Activated T-helper 9 cell treated with anti-CD3 and anti-CD28 coated beads, Interleukin-2, amount 50 U/mL, for 16 hours (primary cell): ENCODE measurements at regions not wholly inside any gene's neighbourhood (a gene's known extent, or its start where the extent isn't known, plus 50 kb on each side); places are given as distances from the start of the nearest gene placed in this dataset.

ENCODE experiments used
- DNase-seq: peaks from one replicate; pipeline ENCODE4 v3.0.0-alpha.2; 2020; ENCODE audit warnings: low read depth

- no peak for DNase-seq
Observed at GRCh38 chr4:145346081-145346480, 135.6 kb upstream of the SMAD1 start.

GRCh38 chr4:145345401-145345800 lies 136.3 kb upstream of the SMAD1 start:
- no peak for DNase-seq

DNA sequence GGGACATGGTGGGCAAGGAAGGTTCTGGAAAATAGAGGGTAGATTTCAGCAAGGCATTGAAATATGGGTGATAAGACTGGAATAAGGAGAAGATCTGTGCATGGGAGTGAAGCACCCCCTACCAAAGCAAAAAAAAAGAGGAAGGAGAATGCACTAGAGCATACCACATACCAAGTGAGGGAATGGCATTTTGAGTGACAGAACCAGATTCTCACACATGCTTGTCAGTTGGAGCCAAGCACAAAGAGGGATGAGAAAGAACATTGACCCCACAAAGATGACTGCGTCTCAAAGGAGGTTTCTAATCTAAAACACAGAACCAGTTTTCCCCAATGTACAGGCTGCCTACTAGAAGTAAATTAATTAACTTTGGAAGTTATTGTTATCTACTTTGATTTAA lies 140.3 kb upstream of the SMAD1 start:
- DNase-seq, result no peak

DNA sequence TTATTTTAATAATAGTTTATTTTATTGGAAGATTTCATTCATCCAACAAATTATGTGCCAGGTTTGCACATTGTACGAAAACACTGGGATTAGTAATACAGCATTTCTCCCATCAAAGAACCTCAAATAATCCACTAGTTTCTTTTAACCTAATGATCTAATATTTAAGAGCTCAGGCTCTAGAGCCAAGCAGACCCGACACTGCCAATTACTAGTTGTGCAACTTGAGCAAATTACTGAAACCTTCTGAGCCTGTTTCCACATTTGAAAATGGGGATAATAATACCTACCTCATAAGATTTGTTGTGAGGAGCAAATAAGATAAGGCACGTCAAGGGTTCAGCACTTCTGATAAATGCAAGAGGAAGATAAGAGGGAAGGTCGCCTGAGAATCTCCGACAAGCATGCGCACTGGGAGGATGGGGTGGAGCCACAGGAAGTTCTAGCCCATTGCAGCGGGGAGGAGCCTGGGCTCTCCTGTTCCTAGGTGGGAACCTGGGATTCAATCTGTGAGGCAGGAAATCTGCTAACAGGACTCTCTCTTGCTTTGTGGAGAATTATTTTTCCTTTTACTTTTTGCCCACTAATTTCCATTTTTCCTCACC lies 141.5 kb upstream of the SMAD1 start:
- no peak for DNase-seq

DNA sequence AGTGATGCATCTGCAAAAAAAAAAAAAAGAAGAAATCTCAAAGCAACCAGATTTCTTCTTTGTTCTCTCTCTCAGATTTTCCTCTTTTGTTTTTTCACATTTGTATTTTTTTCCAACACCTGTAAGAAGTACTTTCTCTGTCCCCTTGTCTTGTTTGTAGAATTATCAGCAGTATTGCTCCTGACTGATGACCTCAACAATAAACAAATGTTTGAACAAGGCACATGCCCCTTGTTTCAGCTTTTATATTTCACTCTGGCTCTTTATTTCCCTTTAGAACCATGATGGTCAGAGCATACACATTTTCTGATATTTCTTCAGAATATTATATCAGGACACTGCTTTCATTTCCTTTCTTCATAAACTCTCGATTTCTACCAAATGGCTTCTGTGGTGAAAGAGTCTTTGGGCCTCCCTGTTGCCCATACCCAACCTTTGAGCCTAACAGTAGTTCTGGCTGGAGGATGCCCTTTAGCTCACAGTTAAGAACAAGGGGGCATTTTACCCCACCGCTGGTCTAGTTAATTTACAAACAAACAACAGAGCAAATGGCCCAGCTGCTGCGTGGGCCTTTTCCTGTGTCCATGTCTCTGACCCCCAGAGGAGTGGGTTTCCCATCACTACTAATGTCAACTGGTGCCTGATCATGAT lies 142.5 kb upstream of the SMAD1 start:
- no peak for DNase-seq

DNA sequence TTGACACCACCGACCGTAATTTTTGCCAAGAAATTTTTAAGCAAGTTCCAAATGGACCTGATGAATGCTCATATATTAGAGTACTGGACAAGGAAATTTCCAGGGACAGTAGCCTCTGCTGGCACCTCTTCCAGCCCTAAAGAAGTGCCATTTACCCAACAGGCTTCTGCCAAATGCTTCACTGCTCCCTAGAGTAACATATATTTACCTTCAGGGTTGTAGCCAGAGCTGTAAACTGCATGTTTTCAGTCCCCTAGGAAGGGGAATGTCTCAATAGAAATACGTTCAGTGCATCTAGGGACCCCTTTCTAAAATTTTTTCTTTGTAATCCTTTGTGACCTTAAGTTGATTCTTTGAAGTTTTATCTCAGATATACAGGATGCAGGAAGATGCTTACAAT lies 143.1 kb upstream of the SMAD1 start:
- DNase-seq, result no peak

GRCh38 chr4:145337391-145337790 lies 144.3 kb upstream of the SMAD1 start:
- no peak for DNase-seq

DNA sequence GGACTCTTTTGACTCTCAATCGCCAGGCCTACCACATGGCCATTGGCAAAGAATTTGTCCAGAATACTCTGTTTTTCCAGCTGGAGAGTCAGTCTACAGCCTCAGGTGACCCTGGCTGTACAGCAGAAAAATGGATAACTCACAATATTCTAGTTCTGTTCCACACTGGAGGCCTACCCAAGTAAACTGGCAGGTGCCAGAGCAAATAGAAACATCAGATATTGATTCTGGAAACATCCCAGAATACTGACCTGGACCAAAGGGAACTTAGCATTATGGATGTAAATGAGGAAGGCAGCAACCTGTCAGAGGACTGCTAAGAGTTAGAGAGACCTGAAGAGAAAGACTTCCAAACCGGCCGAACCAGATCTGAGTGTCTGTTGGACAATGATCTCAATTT lies 147.9 kb upstream of the SMAD1 start:
- DNase-seq, result no peak

DNA sequence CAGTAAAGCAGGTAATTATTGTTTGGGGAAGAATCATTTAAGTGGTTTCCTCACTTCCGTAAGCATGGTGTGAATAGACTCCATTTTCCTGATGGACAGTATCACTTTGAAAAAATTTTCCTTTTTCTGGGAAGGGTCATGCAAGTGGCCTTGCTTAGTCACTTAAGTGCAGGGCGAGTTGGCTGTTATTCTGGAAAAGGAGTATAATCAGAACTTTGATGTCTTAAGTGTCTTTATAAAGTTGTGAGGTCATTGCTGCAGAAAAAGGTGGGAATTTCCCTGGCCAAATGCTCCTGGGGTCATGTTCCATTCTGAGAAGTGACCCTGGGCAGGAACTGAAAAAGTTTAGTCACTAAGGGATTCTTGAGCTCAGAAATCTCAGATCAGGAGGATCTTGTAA lies 146.1 kb upstream of the OTUD4 start:
- no peak for DNase-seq

GRCh38 chr4:145324161-145324560 lies 143.8 kb upstream of the OTUD4 start:
- DNase-seq, result no peak

DNA sequence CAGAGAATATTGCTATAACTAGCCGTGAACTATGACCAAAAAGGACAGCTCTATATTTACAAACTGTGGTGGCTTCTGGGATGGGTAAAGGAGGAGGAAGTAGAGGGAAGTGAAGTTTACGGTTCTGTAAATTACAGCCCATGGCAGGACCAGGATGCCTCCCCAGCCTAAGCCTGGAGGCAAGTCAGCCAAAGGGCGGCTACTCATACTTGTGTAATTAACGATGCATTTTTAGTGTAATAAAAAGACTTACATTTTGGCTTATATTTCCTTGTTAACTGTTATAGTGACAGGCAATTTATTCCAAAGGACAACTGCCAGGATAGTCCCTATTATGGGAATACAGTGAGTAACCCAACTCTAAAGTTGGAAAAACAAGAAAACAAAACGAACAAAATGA lies 139.9 kb upstream of the OTUD4 start:
- no peak for DNase-seq

- no peak for DNase-seq
Observed at GRCh38 chr4:145319751-145320150, 139.4 kb upstream of the OTUD4 start.

DNA sequence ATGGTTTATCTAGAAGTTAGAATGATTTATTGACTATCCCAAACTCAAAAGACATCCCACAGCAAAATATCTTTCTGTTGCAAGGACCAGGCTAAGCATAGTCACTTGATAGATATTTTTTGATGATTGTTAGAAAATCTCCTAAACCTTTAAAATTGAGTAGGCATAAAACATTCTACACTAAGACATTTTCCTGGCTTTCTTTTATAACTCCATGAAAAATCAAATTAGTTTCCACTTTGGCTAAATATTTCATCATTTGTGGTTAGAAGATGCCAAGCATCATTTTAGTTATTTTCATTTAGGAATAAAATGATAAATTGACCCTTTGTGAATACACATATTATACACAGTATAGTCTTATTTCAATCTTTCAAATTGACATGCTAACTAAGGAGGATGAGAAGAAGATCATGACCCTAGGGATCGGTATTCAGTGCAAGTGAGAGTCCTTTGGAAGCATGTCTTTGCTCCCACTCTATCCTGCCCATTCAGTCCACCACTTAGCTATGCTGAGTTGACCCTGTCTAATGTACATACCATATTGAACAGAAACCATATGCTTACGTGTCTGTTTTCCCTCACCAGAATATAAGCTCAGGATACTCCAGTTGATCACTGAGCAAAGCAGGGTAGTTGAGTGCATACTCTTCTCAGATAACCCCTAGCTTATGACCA lies 136.6 kb upstream of the OTUD4 start:
- DNase-seq, result no peak

DNA sequence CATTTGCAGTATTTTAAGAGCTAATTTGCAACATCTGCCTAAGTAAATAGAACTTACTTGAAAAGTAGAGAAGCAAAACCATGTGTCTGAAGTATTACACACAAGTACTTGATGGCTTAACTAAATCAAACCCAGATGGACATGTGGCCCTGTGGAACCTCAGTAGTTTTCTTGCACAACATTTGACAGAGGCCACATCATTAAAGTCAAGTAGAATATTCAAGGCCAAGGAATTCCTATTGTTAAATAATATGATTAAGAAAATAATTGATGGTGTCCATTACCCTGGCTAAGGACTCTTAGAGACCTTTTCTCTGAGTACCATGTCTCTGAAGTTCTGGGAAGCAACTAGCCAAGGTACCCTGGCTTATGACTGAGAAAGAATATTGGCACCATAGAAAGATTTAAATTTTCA lies 135.4 kb upstream of the OTUD4 start:
- DNase-seq, result no peak

GRCh38 chr4:145308598-145308997 lies 128.2 kb upstream of the OTUD4 start:
- DNase-seq, result no peak

DNA sequence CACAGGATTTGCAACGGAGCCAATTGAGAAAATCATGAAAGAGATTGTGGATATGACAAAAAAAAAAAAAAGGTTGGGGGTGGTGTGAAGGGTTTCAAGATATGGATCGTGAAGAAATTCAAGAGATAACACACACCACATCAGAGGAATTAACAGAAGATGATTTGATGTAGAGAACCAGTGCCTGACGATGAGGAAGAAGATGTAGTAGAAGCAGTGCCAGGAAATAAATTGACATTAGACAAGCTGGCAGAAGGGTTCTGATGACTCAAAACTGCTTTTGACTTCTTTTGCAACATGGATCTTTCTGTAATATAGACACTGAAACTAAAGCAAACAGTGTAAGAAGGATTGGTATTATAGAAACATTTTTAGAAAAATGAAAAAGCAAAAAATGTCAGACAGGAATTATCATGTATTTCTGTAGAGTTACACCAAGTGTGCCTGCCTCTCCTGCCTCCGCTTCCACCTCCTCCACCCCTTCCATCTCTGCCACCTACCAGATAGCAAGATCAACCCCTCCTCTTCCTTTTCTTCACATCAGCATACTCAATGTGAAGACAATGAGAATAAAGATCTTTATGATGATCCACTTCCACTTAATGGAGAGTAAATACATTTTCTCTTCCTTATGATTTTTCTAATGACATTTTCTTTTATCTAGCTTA lies 127.5 kb upstream of the OTUD4 start:
- no peak for DNase-seq

GRCh38 chr4:145307120-145307519 lies 126.7 kb upstream of the OTUD4 start:
- DNase-seq, result no peak

DNA sequence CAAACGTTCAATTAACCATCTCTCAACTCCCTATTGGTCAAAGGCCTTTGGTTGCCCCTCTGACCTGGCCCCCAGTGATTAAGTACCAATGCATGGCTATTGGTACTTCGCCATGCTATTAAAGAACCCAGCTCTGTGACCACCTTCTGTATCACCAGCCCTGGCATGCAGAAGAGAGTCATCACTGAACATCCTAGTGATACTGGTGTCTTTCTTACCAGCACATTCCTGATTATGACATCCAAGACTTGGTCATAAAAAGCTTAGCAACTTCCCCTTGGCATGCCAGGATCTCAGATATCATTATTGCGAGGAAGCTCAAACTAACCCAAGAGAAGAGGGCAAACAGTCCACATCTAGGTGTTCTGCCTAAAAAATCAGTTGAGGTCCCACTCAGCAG lies 122.3 kb upstream of the OTUD4 start:
- no peak for DNase-seq

DNA sequence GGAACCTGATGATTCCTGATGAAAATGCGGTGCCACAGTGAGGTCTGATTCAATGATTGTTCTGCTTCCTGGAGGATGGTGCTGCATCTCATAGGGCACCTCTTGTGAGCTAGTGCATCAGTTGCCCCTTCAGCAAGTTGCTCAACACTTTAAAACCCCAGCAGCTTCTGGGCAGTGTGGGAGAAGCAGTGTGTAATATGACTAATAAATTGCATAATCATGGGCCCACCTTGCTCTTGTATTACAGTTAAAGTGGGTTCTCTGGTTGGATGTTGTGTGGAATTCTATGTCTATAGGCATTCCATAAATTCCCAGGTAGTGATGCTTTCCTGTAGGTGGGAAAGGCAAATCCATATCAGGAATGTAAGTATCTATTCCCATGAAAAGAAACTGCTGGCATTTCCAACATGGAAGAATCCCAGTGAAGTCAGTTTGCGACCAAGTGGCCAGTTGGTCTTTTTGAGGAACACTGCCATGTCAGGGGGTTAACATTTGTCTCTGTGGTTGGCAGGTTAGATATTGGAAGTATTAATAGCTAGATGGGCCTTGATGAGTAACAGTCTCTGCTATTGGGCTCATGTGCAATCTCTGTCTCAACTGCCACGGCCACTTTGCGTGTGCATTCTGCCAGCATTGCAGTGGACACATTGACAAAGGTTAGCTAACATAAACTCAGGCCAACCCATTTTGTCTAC lies 121.1 kb upstream of the OTUD4 start:
- DNase-seq, result no peak

DNA sequence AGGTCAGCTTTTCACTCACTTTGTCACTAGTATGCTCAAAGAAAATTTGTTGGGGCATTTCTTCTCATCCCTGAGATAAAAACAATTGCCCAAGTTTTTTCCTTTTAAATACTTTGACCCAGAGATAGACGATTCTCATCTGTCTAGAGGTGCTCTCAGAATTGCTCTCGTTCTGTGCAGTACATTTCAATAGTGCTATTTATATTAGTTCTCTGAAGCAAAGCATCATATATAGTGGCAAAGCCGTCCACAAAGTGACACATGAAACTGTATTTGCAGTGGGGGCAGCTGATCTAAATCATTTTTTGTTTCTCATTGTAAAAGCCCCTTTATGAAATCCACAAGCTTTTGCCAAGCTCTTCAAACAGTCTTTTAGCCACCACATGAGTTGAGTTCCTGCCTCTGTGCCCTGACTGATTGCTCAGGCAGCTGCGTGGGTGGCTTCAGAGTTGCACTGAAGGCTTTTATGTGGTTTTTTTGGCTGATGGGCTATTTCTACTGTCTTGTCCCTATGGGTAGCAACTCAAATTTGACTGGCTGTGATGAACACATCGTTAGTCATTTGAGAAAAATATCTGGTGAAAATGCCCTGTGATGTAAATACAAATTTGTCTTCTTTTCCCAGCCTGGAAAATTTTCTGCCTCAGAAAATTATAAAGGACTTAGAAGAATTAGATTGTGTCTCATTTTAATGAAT lies 119.1 kb upstream of the OTUD4 start:
- peak; percentile 16 for DNase-seq

DNA sequence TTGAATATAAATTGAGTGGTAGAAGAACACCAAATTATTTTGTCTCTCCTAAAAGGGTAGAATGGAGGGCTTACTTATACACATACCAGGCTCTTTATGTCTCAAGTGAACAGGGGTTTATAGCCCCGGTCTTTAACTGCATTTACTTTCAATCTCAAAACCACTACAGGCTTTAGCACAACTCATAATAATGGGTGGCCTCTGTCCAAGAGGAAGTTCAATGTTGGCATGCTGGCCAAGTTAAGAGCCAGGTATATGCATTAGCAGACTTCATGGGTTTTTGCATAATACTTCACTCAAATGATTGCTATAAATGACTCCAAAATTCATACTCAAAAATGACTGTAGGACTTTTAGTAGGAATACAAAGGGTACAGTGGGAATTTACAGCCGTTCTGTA lies 118.5 kb upstream of the OTUD4 start:
- no peak for DNase-seq

- DNase-seq, result no peak
Observed at GRCh38 chr4:145297556-145297955, 117.2 kb upstream of the OTUD4 start.
